GM10266 (cell line): ENCODE measurements at regions not wholly inside any gene's neighbourhood (a gene's known extent, or its start where the extent isn't known, plus 50 kb on each side); places are given as distances from the start of the nearest gene placed in this dataset.

ENCODE experiments used
- DNase-seq: peaks from one replicate; pipeline ENCODE4 v3.0.0; 2012; ENCODE audit errors: extremely low spot score
- TF ChIP-seq, protein P1 (sequence below): IDR thresholded peaks from 2 replicates; pipeline ENCODE4 v1.5.1; 2012; ENCODE audit warnings: mild to moderate bottlenecking, low read depth; ENCODE audit not compliant: control insufficient read depth, insufficient read depth; ENCODE audit errors: missing control alignments

DNA sequence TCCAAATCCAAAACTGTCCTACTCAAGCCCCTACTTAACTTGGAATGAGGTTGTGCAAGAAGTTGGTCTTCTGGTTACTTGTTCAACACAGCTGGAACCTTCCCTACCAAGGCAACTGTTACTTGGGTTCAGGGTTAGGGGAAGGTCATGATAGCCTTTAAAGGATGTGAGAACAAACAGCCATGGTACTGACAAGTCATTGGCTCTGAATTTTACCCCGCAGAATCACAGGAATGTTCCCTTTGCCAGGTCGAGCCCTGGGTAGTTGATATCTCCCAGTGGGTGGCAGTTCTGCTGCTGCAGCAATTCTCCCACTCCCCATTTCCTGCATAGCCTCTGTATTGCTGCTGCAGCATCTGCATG is 396.1 kb upstream of the MPDZ start:
- TF ChIP-seq, protein P1, sequence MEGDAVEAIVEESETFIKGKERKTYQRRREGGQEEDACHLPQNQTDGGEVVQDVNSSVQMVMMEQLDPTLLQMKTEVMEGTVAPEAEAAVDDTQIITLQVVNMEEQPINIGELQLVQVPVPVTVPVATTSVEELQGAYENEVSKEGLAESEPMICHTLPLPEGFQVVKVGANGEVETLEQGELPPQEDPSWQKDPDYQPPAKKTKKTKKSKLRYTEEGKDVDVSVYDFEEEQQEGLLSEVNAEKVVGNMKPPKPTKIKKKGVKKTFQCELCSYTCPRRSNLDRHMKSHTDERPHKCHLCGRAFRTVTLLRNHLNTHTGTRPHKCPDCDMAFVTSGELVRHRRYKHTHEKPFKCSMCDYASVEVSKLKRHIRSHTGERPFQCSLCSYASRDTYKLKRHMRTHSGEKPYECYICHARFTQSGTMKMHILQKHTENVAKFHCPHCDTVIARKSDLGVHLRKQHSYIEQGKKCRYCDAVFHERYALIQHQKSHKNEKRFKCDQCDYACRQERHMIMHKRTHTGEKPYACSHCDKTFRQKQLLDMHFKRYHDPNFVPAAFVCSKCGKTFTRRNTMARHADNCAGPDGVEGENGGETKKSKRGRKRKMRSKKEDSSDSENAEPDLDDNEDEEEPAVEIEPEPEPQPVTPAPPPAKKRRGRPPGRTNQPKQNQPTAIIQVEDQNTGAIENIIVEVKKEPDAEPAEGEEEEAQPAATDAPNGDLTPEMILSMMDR: no peak
- DNase-seq: no peak

DNA sequence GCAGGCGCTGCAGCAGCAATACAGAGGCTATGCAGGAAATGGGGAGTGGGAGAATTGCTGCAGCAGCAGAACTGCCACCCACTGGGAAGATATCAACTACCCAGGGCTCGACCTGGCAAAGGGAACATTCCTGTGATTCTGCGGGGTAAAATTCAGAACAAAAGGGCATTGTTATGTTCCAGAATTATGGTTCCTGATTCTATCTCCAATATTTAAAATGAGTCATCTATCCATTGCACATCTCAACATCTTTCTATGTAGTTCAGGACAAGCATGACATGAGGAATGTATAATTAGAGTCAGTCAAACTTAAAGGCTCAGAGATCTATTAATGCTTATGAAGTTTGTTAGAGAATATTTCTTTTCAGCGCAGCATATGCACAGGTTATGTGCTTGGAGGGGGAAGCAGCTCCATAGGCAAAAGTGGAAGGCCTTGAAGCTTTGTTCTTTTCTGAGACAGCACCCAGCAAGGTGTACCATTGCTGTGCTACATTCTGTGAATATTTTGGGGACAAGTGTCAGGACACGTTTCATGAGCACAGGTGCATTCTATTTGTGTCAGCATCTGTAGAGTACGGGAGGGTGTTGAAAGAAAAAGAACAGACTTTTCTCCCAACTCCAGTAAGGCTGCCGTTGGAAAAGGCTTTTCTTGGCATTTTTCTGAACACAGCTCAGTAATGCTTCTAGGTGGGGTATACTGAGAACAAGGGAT is 395.6 kb upstream of the MPDZ start:
- DNase-seq: no peak
- TF ChIP-seq, protein P1: no peak

DNA sequence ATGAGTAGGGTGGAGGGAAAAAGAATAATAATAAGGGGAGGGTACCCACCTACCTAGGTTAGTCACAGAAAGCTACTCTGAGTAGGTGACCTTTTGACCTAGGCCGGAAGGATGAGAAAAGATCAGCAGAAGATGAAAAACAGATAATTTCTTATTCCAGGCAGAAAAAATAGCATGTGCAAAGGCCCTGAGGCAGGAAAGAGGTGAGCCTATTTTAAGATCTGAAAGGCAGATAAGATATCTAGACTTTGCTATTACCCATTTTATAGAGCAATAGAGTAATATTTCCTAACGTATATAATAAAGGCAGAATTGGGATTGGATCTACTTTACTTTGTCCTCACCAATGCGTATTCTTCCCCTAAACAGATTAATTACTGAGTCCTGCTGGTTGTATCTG is 393.9 kb upstream of the MPDZ start:
- TF ChIP-seq, protein P1: no peak
- no peak for DNase-seq

DNA sequence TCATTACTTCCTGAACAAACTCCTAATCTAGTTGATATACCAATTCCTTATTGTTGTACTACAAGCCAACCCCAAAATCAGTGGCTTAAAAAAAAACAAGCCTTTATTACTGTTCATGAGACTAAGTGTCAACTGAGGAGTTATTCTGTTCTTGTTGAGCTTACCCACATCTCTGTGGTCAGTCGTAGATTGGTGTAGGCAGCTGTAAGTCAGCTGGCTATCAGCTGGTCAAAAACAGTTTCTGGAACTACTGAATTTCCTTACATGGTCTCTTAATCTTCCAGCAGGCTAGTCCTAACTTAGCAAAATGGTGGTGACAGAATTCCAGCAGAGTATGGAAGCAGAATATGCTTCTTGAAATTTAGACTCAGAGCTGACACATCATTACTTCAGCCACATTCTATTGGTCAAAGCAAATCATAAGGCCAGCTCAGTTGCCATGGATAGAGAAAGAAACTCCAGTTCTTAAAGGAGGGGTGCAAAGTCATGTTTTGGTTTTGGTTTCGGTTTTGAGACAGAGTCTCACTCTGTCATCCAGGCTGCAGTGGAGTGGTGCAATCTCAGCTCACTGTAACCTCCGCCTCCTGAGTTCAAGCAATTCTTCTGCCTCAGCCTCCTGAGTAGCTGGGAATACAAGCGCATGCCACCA is 386.1 kb upstream of the MPDZ start:
- TF ChIP-seq, protein P1: no peak
- no peak for DNase-seq

DNA sequence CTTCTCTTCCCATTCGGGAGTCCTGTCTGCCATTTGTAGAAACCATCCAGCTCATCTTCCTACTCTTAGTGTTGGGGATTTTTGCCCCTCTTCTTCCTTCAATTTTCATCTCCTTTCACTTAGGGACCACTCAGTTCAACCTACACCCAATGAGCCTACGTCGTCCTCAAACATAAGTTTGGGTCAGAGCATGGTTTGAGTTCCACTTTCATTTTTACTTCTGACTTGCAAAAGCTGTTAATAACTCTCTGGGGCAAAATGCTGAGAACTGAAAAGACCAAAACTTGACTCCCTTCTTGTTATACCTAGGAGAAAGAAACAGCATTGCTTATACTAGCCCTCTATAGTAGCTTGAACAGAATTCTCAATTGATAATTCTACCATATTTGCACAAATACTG is 381.5 kb upstream of the MPDZ start:
- DNase-seq: no peak
- TF ChIP-seq, protein P1: no peak

DNA sequence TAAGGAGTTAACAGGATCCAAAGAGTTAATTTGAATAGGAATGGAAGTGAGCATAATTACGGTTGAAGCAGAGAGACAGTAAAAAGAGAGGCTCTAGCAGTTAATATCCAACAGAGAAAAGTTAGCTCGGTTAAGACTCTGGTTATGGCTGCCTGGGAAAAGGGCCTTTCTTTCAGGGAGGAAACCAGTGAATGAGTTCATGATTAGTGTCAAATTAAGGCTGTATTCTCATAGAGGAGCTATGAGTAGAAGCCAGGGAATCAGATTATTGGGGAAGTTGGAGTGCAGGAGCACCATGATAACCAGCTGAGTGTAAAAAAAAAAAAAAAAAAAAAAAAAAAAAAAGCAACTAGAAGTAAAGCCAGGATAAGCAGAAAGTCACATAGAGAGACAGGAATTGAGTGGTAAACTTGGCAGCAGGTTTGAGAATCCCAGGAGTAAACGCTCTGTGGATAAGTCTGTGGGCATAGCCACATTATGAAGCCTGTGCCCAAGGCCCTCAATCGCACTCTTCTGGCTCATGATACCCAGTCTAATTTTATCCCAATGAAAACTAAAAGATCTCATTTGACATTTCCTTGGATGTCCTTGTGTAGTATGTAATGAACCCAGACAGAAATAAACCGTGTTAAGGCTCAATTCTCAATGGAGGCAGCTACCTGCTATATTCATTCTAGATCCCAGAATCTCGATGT is 372.6 kb upstream of the MPDZ start:
- TF ChIP-seq, protein P1: no peak
- DNase-seq: no peak

DNA sequence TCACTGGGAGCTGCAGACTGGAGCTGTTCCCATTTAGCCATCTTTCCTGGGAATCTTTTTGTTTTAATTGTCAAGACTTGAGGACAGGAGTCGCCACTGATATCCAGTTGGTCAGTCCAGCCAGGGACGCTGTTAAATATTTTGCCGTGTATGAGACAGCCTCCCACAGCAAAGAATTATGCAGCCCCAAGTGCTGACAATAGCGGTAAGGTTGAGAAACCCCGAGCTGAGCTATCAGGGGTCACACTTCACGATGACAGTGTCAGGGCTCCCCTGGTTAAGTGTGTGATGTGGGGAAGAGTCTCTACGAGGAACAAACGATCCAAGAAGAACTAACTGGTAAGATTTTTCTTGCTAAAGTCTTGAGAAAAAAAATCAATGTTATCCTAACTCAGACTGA is 372.0 kb upstream of the MPDZ start:
- no peak for DNase-seq
- TF ChIP-seq, protein P1: no peak
